Frontal cortex (tissue), 3 donors: ENCODE measurements at regions not wholly inside any gene's neighbourhood (a gene's known extent, or its start where the extent isn't known, plus 50 kb on each side); places are given as distances from the start of the nearest gene placed in this dataset.

Source experiments
- DNase-seq, 2 donors: peaks; one replicate each; pipeline ENCODE4 v3.0.0; 2012; ENCODE audit warnings: low spot score in 2 of 2
- FAIRE-seq: peaks from 2 replicates; lab custom pipeline; 2012; peaks lifted over from hg19 to GRCh38; lab: Jason Lieb, UNC
- donor health status: control.
- donor health status: control.
- donor health status: control.

DNA sequence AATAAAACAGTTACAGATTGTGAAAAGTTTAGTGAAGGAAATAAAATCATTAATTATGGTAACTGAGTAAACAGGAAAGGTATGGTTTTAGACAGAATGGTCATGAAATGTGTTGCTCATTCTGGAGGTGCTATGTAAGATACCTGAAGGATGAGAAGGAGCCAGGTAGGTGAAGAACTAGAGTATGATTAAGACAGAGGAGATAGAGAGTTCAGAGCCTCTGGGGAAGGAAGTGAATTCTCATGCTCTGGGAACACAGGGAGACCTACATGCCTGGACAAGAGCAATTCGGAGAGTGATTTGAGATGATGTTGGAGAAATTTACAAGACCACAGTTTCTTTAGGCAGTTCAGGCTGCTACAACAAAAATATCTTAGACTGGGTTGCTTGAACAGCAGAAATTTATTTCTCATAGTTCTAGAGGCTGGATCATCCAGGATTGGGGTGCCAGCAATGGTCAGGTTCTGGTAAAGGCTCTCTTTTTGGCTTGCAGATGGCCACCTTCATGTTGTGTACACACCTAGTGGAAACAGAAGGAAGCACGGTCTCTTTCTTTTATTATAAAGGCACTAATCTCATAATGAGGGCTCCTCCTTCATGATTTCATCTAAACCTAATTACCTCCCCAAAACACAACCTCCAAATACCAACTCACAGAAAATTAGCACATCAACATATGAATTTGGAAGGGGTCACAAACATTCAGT, 1416.1 kb downstream of the PCDH7 start:
- no peak for FAIRE-seq

DNA sequence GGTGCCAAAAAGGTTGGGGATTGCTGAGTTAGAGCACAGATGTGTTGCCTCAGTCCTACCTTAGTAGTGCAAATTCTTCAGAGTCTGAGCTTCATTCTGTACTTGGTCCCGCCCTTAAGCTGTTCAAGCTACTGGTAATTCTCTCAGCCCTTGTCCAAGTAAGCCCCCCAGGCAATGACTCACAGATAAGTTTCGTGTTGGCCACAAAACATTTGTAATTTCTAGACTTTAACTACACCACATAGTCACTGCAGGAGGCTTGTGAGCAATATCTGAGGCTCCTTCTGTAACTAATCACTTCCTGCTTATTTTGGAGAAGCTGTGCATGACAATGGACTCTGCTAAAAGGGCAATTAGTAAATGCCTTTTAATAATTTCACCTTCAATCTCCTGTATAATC, 1420.5 kb downstream of the PCDH7 start:
- FAIRE-seq (no peak), DNase-seq (no peak)

More for the DNA sequence above, 1416.1 kb downstream of the PCDH7 start:
- DNase-seq = no peak

DNA sequence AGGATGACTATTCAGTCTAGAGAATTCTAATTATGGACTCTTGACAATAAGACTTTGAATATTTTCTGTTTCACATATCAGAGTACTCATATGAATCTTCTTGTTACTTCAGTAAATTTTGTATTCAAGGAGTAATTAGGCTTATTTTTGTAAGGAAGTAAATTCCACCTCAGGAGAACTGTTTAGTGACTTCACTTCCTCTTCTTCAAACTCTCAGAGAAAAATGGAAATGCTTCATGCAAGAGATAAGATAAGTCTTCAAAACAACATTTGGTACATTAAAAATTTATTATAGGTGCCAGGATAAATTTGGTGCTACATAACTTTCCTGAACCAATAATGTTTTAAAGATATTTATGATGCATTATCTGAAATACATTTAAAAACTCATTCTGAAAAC, 1421.9 kb downstream of the PCDH7 start:
- no peak for FAIRE-seq
- DNase-seq = no peak

- DNase-seq = no peak
- no peak for FAIRE-seq
These were observed 1425.8 kb downstream of the PCDH7 start for GRCh38 chr4:32145987-32146386.

DNA sequence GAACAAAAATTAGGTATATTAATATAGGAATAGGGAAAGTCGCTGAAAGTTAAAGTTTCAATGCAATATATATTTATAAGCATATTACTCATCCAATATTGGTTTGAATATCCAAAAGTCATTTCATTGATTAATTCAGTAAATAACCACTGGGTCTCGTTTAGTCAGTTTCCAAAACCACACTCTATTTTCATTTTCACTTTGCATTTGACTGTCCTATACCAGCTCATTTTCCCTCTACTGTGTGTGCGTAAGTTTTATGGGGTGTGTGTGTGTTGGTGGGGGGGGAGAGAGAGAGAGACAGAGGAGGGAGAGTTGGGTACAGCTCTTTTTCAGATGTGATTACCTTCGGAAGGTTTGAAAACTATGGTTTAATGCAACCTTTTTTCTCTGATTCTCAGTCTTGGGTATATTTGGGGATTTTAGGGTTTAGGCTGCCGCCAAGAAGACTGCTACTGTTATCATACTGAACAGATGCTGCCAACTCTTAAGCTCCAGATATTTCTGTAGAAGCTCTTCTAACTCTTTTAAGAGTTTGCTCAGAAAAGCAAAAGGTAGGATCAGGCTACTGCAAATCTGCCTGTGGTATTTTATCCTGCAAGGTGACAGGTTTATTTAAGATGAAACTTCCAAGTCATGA, 1427.4 kb downstream of the PCDH7 start:
- FAIRE-seq = no peak
- no peak for DNase-seq

- FAIRE-seq = no peak
- no peak for DNase-seq
These were observed 1428.0 kb downstream of the PCDH7 start for GRCh38 chr4:32148111-32148666.

- no peak for FAIRE-seq
- DNase-seq = no peak
These were observed 1438.8 kb downstream of the PCDH7 start for GRCh38 chr4:32158961-32159360.

GRCh38 chr4:32161392-32161791, 1441.2 kb downstream of the PCDH7 start:
- FAIRE-seq (no peak), DNase-seq (no peak)

DNA sequence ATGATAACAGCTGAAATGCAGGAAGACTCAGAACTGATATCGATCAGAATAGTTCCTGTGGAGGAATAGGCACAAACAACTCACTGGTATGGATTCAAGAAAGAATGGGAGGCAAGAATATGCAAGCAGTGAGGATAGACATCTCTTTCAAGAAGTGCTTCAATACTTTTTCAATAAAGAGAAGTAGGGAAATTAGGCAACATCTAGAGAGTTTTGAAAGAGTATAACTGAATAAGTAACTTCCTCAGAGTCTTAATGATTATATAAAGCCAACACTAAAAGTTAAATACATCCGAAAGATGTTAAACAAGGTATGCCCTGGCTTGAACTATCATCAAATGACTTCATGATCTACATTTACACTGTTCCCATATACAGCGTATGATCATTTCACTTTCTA, 1443.0 kb downstream of the PCDH7 start:
- FAIRE-seq (no peak), DNase-seq (no peak)

DNA sequence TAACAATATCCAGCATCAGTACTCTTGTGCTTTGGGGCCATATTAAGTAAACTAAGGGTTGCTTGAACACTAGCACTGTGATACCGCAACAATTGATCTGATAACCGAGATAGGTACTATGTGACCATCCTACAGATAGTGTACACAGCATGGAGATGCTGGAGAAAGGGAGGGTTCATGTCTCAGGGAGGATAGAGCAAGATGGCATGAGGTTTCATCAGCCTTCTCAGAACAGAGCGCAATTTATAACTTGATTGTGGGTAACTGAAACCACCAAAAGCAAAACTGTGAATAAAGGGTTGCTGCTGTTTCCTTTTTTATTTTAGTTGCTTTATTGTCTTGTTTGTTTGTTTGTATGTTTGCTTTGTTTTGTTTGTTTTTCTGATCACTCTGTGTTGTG, 1449.7 kb downstream of the PCDH7 start:
- FAIRE-seq (no peak), DNase-seq (no peak)

GRCh38 chr4:32172086-32172485, 1451.9 kb downstream of the PCDH7 start:
- FAIRE-seq = no peak
- DNase-seq = no peak

- no peak for FAIRE-seq
- no peak for DNase-seq
These were observed 1452.6 kb downstream of the PCDH7 start for GRCh38 chr4:32172761-32173160.

DNA sequence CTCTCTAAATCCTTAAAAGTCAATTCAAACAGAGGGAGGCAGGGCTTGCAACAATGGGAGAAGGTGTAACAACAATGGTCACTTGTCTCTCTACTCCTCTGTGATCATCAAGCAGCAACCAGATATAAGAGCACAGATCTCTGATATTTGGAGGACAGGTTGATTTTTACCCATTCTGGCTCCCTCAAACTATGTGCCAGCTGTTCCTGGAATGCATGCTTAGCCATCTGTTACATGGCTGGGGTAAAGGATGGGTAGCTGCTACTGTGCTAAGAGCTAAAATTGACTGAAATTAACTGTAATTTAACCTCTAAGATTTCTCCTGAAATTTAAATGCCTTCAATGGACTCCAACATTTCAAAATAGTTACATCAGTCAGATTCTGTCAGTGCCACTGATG, 1459.9 kb downstream of the PCDH7 start:
- DNase-seq = no peak
- no peak for FAIRE-seq

- DNase-seq (no peak), FAIRE-seq (no peak)
These were observed 1464.0 kb downstream of the PCDH7 start for GRCh38 chr4:32184186-32184585.

DNA sequence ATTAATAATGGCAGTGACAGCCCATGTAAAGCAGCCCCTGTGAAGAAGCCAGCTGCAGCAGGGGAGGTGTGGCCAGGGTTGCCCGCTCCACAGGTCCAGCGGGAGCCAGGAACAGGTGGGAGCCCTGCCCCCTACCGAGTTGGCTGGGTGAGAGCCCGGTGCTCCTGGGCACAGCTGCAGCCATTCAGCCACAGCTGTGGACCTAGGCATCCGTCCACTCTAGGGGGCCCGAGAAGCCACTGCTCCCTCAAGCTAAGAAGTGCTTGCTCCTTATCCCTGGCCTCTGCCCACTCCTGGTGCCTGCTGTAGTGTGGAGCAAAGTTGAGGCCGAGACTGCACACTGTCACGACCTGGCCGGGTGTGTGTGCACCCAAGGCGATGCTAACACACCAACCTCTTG, 1469.0 kb downstream of the PCDH7 start:
- DNase-seq = no peak
- FAIRE-seq = no peak

- FAIRE-seq (no peak), DNase-seq (no peak)
These were observed 1469.6 kb downstream of the PCDH7 start for GRCh38 chr4:32189788-32190187.

GRCh38 chr4:32191961-32192360, 1471.8 kb downstream of the PCDH7 start:
- no peak for DNase-seq
- FAIRE-seq = no peak

DNA sequence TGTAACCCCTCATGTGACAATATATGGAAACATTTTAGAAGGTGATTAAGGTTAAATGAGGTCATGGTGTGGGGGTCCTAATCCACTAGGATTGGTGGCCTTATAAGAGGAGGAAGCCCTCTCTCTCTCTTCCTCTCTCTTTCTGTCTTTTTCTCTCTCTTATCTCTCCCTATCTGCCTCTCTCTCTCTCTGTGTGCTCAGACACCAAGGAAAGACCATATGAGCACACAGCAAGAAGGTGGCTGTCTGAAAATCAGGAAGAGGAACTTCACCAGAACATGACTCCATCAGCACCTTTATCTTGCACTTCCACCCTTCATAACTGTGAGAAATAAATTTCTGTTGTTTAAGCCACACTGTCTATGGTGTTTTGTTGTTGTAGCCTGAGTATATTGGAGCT, 1472.2 kb downstream of the PCDH7 start:
- no peak for FAIRE-seq

GRCh38 chr4:32192991-32193390, 1472.8 kb downstream of the PCDH7 start:
- DNase-seq = no peak
- no peak for FAIRE-seq

More for the DNA sequence above, 1472.2 kb downstream of the PCDH7 start:
- DNase-seq = no peak

GRCh38 chr4:32196950-32197688, 1477.0 kb downstream of the PCDH7 start:
- DNase-seq (no peak), FAIRE-seq (no peak)

GRCh38 chr4:32199639-32200038, 1479.5 kb downstream of the PCDH7 start:
- FAIRE-seq = no peak
- DNase-seq = no peak
